ENCODE measurements at regions not wholly inside any gene's neighbourhood (a gene's known extent, or its start where the extent isn't known, plus 50 kb on each side); places are given as distances from the start of the nearest gene placed in this dataset.
A peak's percentile ranks its signal among the peaks of the same experiment; 100 is the strongest.

GRCh38 chr9:86445671-86446070 is 91.5 kb upstream of the TUT7 start:
- Mint-ChIP-seq H3K4me1 (no peaks in the 10 kb centered on the region), H3K9me3 (no peaks in the 10 kb centered on the region), H3K4me3 (no peak overlapping the region), H3K27me3 (peaks cover 24 to 29% of the 10 kb centered on the region in 2 donors), H3K27ac (no peak overlapping the region), H3K36me3 (no peaks in the 10 kb centered on the region)
- POLR2A ChIA-PET: no interaction called here
- Histone ChIP-seq H3K27ac (ENCODE audit: low read length) (no peak overlapping the region), H3K4me1 (ENCODE audit: control insufficient read depth in 1 of 2, extremely low read depth in 1 of 2, insufficient read depth in 2 of 2, low read length in 2 of 2) (no peaks in the 10 kb centered on the region), H3K9me3 (no peaks in the 10 kb centered on the region), H3K36me3 (ENCODE audit: control insufficient read depth in 2 of 2, extremely low read depth in 1 of 2, insufficient read depth in 1 of 2, low read length in 1 of 2) (no peaks in the 10 kb centered on the region), H3K27me3 (replicated peaks in 1 of 2; ENCODE audit: control insufficient read depth in 2 of 2, extremely low read depth in 1 of 2, insufficient read depth in 2 of 2, low read length in 1 of 2) (peaks cover 0 to 5% of the 10 kb centered on the region in 2 experiments), H3K4me3 (ENCODE audit: control insufficient read depth in 1 of 2, extremely low read depth in 1 of 2, low read length in 1 of 2) (no peak overlapping the region)
- ATAC-seq (replicated peaks in 1 of 4) (no peak), DNase-seq (no peak)
- CTCF ChIA-PET: no interaction called here
- no CpG with 5 or more reads among the region's 1 CpG for WGBS (ENCODE audit: insufficient coverage)

- no peak overlapping the region for H3K27ac Mint-ChIP-seq
- H3K4me1 Mint-ChIP-seq: no peaks in the 10 kb centered on the region
- H3K9me3 Mint-ChIP-seq: no peaks in the 10 kb centered on the region
- Histone ChIP-seq H3K9me3 (no peaks in the 10 kb centered on the region), H3K27ac (ENCODE audit: low read length) (no peak overlapping the region), H3K4me1 (ENCODE audit: control insufficient read depth in 1 of 2, extremely low read depth in 1 of 2, insufficient read depth in 2 of 2, low read length in 2 of 2) (no peaks in the 10 kb centered on the region), H3K36me3 (ENCODE audit: control insufficient read depth in 2 of 2, extremely low read depth in 1 of 2, insufficient read depth in 1 of 2, low read length in 1 of 2) (no peaks in the 10 kb centered on the region), H3K27me3 (replicated peaks in 1 of 2; ENCODE audit: control insufficient read depth in 2 of 2, extremely low read depth in 1 of 2, insufficient read depth in 2 of 2, low read length in 1 of 2) (peaks cover 0 to 5% of the 10 kb centered on the region in 2 experiments), H3K4me3 (ENCODE audit: control insufficient read depth in 1 of 2, extremely low read depth in 1 of 2, low read length in 1 of 2) (no peak overlapping the region)
- no peak overlapping the region for H3K4me3 Mint-ChIP-seq
- no CpG with 5 or more reads among the region's 3 CpGs for WGBS (ENCODE audit: insufficient coverage)
- H3K36me3 Mint-ChIP-seq: no peaks in the 10 kb centered on the region
- ChIA-PET POLR2A (no interaction called here), CTCF (no interaction called here)
- no peak for ATAC-seq (replicated peaks in 1 of 4)
- peaks cover 25 to 28% of the 10 kb centered on the region in 2 donors for H3K27me3 Mint-ChIP-seq
- DNase-seq: no peak
These were observed 89.8 kb upstream of the TUT7 start for GRCh38 chr9:86443992-86444391.

DNA sequence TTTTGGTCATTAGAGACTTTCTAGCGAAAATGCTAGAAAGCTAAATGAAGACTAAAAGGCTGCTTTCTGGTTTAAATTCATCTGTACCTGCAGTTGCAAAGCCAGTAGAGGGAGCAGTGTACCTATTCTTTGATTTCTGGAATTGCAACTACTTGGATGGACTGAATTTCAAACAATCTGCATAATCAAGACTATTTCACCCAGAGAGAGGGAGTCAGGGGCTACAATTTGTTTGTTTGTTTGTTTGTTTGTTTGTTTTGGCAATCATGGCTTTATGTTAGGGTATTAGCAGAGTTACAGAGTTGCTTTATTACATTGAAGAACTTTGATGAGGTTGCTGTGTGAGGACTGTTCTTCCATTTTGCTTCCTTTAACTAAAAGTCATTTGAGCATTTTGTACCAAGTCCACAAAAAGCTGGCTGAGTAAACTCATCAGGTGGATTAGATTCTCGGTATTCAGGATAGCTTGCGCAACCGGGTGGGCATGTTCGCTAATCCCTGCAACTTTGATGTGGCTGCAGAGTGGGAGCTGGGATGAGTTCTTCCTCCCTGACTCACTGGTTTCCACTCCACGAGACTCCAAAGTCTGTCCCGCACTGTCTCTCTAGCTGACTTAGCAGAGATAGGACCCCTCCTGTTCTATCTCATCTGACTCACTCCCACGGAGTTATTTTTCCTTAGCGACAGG is 80.0 kb upstream of the TUT7 start:
- DNase-seq (peak in 1 of 35 experiments; percentile 53), ATAC-seq (replicated peaks in 1 of 4) (no peak)
- no peak overlapping the region for H3K4me3 ChIP-seq (ENCODE audit: control insufficient read depth in 1 of 2, extremely low read depth in 1 of 2, low read length in 1 of 2)
- H3K36me3 Mint-ChIP-seq: no peaks in the 10 kb centered on the region
- H3K27ac Mint-ChIP-seq: no peak overlapping the region
- no peaks in the 10 kb centered on the region for H3K9me3 ChIP-seq
- H3K27me3 ChIP-seq (replicated peaks in 1 of 2; ENCODE audit: control insufficient read depth in 2 of 2, extremely low read depth in 1 of 2, insufficient read depth in 2 of 2, low read length in 1 of 2): peaks cover 0 to 10% of the 10 kb centered on the region in 2 experiments
- ChIA-PET CTCF (interaction anchor here (0.7 to 2.6 kb wide), 5 partner anchors 18 to 891 kb away, joined by 3 to 8 read pairs (median 3); no protein-coding TSS in a partner anchor), POLR2A (interaction anchor here in 1 of 2 donors (0.7 kb wide), 1 partner anchor 907 kb away, joined by 5 read pairs; no protein-coding TSS in a partner anchor)
- H3K4me1 ChIP-seq (ENCODE audit: control insufficient read depth in 1 of 2, extremely low read depth in 1 of 2, insufficient read depth in 2 of 2, low read length in 2 of 2): no peaks in the 10 kb centered on the region
- WGBS (ENCODE audit: insufficient coverage): 64% methylated on average over 5 of the region's 9 CpGs
- H3K9me3 Mint-ChIP-seq: peaks cover 5 to 9% (median 6%) of the 10 kb centered on the region in 3 donors
- H3K4me3 Mint-ChIP-seq: no peak overlapping the region
- H3K27me3 Mint-ChIP-seq: peaks cover 16 to 18% of the 10 kb centered on the region in 2 donors
- H3K36me3 ChIP-seq (ENCODE audit: control insufficient read depth in 2 of 2, extremely low read depth in 1 of 2, insufficient read depth in 1 of 2, low read length in 1 of 2): no peaks in the 10 kb centered on the region
- H3K27ac ChIP-seq (ENCODE audit: low read length): no peak overlapping the region
- H3K4me1 Mint-ChIP-seq: no peaks in the 10 kb centered on the region

DNA sequence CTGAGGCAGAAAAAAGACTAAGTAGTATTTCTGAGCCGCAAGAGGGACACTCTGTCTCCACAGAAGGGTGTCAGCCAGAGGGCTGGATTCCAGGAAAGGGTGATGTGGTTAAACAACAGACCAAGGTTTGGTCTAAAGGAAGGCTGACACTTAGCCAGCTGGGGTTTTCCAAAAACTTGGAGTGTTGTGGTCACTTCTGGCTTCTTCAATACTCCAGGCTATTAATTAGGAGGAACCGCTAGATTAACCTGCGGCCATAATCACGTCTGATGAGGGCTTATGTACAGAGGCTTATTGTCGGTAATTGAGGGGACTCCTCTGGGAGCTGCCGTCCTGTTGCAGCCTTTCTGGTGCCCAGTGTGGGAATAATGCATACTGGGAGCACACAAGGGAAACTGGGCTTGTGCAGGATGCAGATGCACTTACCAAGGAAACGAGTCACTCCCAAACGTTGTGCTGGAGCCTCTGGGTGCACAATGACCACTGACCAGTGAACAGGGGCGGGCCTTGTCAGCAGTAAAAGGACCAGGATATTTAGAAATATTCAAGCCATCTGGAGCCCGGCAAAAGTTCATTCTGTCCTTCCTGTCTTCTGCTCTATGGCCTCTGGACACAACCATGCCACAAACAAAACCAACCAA is 70.2 kb upstream of the TUT7 start:
- Histone ChIP-seq H3K4me3 (ENCODE audit: control insufficient read depth in 1 of 2, extremely low read depth in 1 of 2, low read length in 1 of 2) (no peak overlapping the region), H3K36me3 (ENCODE audit: control insufficient read depth in 2 of 2, extremely low read depth in 1 of 2, insufficient read depth in 1 of 2, low read length in 1 of 2) (no peaks in the 10 kb centered on the region), H3K4me1 (ENCODE audit: control insufficient read depth in 1 of 2, extremely low read depth in 1 of 2, insufficient read depth in 2 of 2, low read length in 2 of 2) (no peaks in the 10 kb centered on the region), H3K27me3 (replicated peaks in 1 of 2; ENCODE audit: control insufficient read depth in 2 of 2, extremely low read depth in 1 of 2, insufficient read depth in 2 of 2, low read length in 1 of 2) (peaks cover 0 to 3% of the 10 kb centered on the region in 2 experiments), H3K9me3 (no peaks in the 10 kb centered on the region), H3K27ac (ENCODE audit: low read length) (no peak overlapping the region)
- Mint-ChIP-seq H3K4me1 (no peaks in the 10 kb centered on the region), H3K4me3 (no peak overlapping the region), H3K27me3 (peaks cover 5 to 11% of the 10 kb centered on the region in 2 donors), H3K36me3 (no peaks in the 10 kb centered on the region), H3K9me3 (no peaks in the 10 kb centered on the region), H3K27ac (no peak overlapping the region)
- ATAC-seq (replicated peaks in 1 of 4) (no peak), DNase-seq (no peak)
- ChIA-PET CTCF (no interaction called here), POLR2A (no interaction called here)
- 62% methylated on average over 8 of the region's 10 CpGs for WGBS (ENCODE audit: insufficient coverage)

- Mint-ChIP-seq H3K27me3 (peaks cover 3 to 16% of the 10 kb centered on the region in 2 donors), H3K27ac (no peak overlapping the region), H3K36me3 (no peaks in the 10 kb centered on the region), H3K9me3 (no peaks in the 10 kb centered on the region), H3K4me3 (no peak overlapping the region), H3K4me1 (no peaks in the 10 kb centered on the region)
- ATAC-seq (replicated peaks in 1 of 4) (no peak), DNase-seq (peak in 1 of 35 experiments; percentile 37)
- Histone ChIP-seq H3K9me3 (no peaks in the 10 kb centered on the region), H3K27me3 (replicated peaks in 1 of 2; ENCODE audit: control insufficient read depth in 2 of 2, extremely low read depth in 1 of 2, insufficient read depth in 2 of 2, low read length in 1 of 2) (peaks cover 0 to 6% of the 10 kb centered on the region in 2 experiments), H3K36me3 (ENCODE audit: control insufficient read depth in 2 of 2, extremely low read depth in 1 of 2, insufficient read depth in 1 of 2, low read length in 1 of 2) (no peaks in the 10 kb centered on the region), H3K4me1 (ENCODE audit: control insufficient read depth in 1 of 2, extremely low read depth in 1 of 2, insufficient read depth in 2 of 2, low read length in 2 of 2) (no peaks in the 10 kb centered on the region), H3K4me3 (ENCODE audit: control insufficient read depth in 1 of 2, extremely low read depth in 1 of 2, low read length in 1 of 2) (no peak overlapping the region), H3K27ac (ENCODE audit: low read length) (no peak overlapping the region)
- whole genome bisulfite sequencing (ENCODE audit: insufficient coverage): 93% methylated on average over 3 of the region's 10 CpGs
- POLR2A ChIA-PET: interaction anchor here in 1 of 2 donors (0.7 kb wide), 2 partner anchors 76 to 757 kb away, joined by 3 to 4 read pairs; no protein-coding TSS in a partner anchor
- CTCF ChIA-PET: interaction anchor here (0.5 to 1.9 kb wide), 10 partner anchors 9 to 1700 kb away, joined by 3 to 14 read pairs (median 3); no protein-coding TSS in a partner anchor
These were observed 60.0 kb upstream of the TUT7 start for GRCh38 chr9:86413971-86414880.

DNA sequence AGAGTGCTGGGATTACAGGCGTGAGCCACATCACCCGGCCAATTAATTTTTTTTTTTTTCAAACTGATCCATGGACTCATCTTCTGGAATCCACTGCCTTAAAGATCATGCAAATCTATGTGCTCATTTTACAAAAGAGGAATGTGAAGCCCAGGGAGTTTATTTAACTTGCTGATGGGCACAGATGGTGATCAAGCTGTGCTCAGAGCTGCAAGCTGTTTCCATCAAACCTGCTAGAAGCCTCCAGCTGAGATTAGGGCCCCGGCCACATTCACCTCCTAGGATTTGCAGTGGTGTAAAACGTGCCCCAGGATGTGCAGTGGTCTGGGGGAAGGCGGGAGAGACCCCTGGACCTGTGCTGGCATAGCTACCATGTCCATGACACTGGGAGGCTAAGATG is 56.1 kb upstream of the TUT7 start:
- Mint-ChIP-seq H3K27ac (no peak overlapping the region), H3K4me1 (no peaks in the 10 kb centered on the region), H3K36me3 (no peaks in the 10 kb centered on the region), H3K9me3 (no peaks in the 10 kb centered on the region), H3K4me3 (no peak overlapping the region), H3K27me3 (peaks cover 21 to 29% of the 10 kb centered on the region in 2 donors)
- Histone ChIP-seq H3K36me3 (ENCODE audit: control insufficient read depth in 2 of 2, extremely low read depth in 1 of 2, insufficient read depth in 1 of 2, low read length in 1 of 2) (no peaks in the 10 kb centered on the region), H3K4me1 (ENCODE audit: control insufficient read depth in 1 of 2, extremely low read depth in 1 of 2, insufficient read depth in 2 of 2, low read length in 2 of 2) (no peaks in the 10 kb centered on the region), H3K4me3 (ENCODE audit: control insufficient read depth in 1 of 2, extremely low read depth in 1 of 2, low read length in 1 of 2) (no peak overlapping the region), H3K27ac (ENCODE audit: low read length) (no peak overlapping the region), H3K27me3 (replicated peaks in 1 of 2; ENCODE audit: control insufficient read depth in 2 of 2, extremely low read depth in 1 of 2, insufficient read depth in 2 of 2, low read length in 1 of 2) (peaks cover 0 to 11% of the 10 kb centered on the region in 2 experiments), H3K9me3 (no peaks in the 10 kb centered on the region)
- 50% methylated on average over 2 of the region's 5 CpGs for WGBS (ENCODE audit: insufficient coverage)
- ChIA-PET CTCF (interaction anchor here in 1 of 2 donors (0.7 kb wide), 1 partner anchor 1611 kb away, joined by 3 read pairs; no protein-coding TSS in a partner anchor), POLR2A (no interaction called here)
- no peak for DNase-seq
- ATAC-seq (replicated peaks in 1 of 4): no peak
